DND-41 (cell line): ENCODE measurements at regions not wholly inside any gene's neighbourhood (a gene's known extent, or its start where the extent isn't known, plus 50 kb on each side); places are given as distances from the start of the nearest gene placed in this dataset.

Experiments used
- EZH2 ChIP-seq: IDR thresholded peaks from 3 replicates; pipeline ENCODE4 v1.6.1; 2012; ENCODE audit warnings: borderline replicate concordance, low read depth, mild to moderate bottlenecking, moderate library complexity, low read length, inconsistent platforms; ENCODE audit not compliant: severe bottlenecking
- TF ChIP-seq, protein P1 (sequence below): IDR thresholded peaks from 2 replicates; pipeline ENCODE4 v1.5.1; 2012; ENCODE audit warnings: borderline replicate concordance, low read length, moderate library complexity, mild to moderate bottlenecking; ENCODE audit not compliant: poor library complexity, severe bottlenecking; ENCODE audit errors: extremely low read depth

DNA sequence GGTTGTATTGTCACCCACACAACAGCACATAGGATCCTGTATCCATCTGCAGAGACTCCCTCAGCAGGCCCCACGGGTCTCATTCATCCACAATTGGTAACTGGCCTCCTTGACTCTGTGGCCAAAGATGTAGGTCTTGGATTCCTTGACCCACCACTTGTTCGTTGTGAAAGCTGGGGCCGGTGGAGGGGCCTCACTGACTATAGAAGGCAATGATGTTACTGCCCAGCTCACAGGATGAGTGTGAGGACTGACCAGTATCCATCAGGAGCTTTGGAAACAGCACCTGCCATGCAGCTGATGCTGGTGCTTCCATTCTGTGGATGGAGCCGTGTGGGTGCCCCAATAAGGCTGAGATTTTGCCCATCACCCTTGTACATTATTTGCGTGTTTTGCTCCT, 615.7 kb downstream of the BRD1 start:
- no peak for TF ChIP-seq EZH2
- TF ChIP-seq, protein P1, sequence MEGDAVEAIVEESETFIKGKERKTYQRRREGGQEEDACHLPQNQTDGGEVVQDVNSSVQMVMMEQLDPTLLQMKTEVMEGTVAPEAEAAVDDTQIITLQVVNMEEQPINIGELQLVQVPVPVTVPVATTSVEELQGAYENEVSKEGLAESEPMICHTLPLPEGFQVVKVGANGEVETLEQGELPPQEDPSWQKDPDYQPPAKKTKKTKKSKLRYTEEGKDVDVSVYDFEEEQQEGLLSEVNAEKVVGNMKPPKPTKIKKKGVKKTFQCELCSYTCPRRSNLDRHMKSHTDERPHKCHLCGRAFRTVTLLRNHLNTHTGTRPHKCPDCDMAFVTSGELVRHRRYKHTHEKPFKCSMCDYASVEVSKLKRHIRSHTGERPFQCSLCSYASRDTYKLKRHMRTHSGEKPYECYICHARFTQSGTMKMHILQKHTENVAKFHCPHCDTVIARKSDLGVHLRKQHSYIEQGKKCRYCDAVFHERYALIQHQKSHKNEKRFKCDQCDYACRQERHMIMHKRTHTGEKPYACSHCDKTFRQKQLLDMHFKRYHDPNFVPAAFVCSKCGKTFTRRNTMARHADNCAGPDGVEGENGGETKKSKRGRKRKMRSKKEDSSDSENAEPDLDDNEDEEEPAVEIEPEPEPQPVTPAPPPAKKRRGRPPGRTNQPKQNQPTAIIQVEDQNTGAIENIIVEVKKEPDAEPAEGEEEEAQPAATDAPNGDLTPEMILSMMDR: no peak
